Activated naive CD4-positive, alpha-beta T cell treated with anti-CD3 and anti-CD28 coated beads for 36 hours (primary cell): ENCODE measurements at regions not wholly inside any gene's neighbourhood (a gene's known extent, or its start where the extent isn't known, plus 50 kb on each side); places are given as distances from the start of the nearest gene placed in this dataset.

Source experiments
- CTCF ChIA-PET: fragments of 350-600 bp; sonication (Branson Sonifier 250); formaldehyde crosslinking; loops from one replicate; lab custom pipeline; 2021; ENCODE audit warnings: antibody characterized with exemption; lab: Charles Lee
- DNase-seq: peaks from one replicate; pipeline ENCODE4 v3.0.0-alpha.2; 2020
- H3K27ac Mint-ChIP-seq: one replicate; pipeline ENCODE4 v1.8.0; 2021; ENCODE audit warnings: mild to moderate bottlenecking, mixed read lengths
- H3K27me3 Mint-ChIP-seq: one replicate; pipeline ENCODE4 v1.8.0; 2021; ENCODE audit warnings: low read depth, mixed read lengths
- H3K36me3 Mint-ChIP-seq: one replicate; pipeline ENCODE4 v1.8.0; 2021; ENCODE audit warnings: low read depth, mixed read lengths
- H3K4me1 Mint-ChIP-seq: one replicate; pipeline ENCODE4 v1.8.0; 2021; ENCODE audit warnings: low read depth, mixed read lengths
- H3K4me3 Mint-ChIP-seq: one replicate; pipeline ENCODE4 v1.8.0; 2021; ENCODE audit warnings: mild to moderate bottlenecking, moderate library complexity, mixed read lengths
- H3K9me3 Mint-ChIP-seq: one replicate; pipeline ENCODE4 v1.8.0; 2021; ENCODE audit warnings: mixed read lengths
- intact Hi-C: fragments of 100-400 bp; cut with micrococcal nuclease; formaldehyde crosslinking; loops from one replicate; pipeline ENCODE4 v1.15.1; 2023

DNA sequence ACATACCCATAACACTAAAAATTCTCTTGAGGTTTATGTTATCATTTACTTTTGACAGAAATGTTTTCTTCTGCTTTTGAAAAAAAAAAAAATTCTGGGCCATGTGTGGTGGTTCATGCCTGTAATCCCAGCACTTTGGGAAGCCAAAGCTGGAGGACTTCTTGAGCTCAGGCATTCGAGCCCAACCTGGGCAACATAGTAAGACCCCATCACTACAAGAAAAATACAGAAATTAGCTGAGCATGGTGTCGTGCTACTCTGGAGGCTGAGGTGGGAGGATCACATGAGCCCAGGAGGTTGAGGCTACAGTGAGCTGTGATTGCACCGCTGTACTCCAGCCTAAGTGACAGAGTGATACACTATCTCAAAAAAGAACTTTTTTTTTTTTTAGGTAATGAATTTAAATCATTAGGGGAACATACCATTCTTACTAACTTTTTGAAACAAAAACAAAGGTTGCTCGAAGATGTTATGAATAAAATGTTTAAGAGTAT is 148.8 kb upstream of the DMRT1 start:
- CTCF ChIA-PET = no interaction called here
- intact Hi-C loops = loop anchor here (10.0 kb wide), 1 partner anchor 62 kb away; no protein-coding TSS in a partner anchor

DNA sequence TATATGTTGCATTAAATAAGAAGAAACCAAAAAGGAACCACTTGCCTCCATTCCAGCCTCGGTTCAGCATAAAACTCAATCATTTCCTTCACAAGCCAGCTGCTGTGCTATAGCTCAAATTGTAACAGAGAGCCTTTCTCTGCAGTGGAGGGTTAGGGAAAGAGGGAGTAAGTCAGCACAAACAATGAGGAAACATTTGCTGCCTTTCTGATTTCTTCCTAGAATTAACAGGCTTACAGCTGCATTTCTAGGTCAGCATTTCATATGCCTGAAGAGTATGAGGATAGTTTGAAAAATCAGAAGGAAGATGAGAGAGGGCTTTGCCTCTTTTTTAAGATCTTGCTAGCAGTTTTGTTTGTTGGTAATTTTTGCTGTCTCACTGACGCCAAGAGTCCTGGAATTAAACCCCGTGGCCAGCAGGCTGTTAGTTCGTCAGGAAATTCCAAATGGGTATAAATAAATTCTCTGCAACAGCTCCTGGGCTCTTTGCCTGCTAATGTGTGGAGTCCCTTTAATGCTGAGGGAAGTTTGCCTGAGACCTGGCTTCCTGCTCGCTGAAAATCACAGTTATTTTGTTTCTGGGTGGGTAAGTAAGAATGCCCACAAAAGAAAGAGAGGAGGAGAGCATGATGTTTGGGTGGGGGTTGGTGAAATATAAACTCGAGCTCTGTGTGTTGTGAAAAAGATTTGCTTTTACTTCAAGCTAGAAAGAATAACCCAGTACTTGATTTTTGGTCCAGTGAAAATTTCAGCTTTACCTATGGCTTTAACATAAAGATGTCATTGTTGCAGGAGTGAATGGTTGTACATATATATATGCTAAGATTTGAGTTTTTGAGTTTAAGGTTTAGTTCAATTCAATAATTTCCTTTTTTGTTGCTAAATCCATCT is 148.1 kb upstream of the DMRT1 start:
- Mint-ChIP-seq H3K27me3 (no peaks in the 10 kb centered on the region), H3K9me3 (no peaks in the 10 kb centered on the region), H3K4me1 (peaks cover 6% of the 10 kb centered on the region), H3K36me3 (no peaks in the 10 kb centered on the region), H3K4me3 (no peak overlapping the region), H3K27ac (no peak overlapping the region)
- CTCF ChIA-PET = no interaction called here
- DNase-seq = no peak
- intact Hi-C loops = loop anchor here (10.0 kb wide), 1 partner anchor 61 kb away; no protein-coding TSS in a partner anchor

More for the DNA sequence above, 148.8 kb upstream of the DMRT1 start:
- H3K9me3 Mint-ChIP-seq = no peaks in the 10 kb centered on the region
- no peak overlapping the region for H3K4me3 Mint-ChIP-seq
- H3K4me1 Mint-ChIP-seq = peaks cover 6% of the 10 kb centered on the region
- no peak for DNase-seq
- no peak overlapping the region for H3K27ac Mint-ChIP-seq
- H3K36me3 Mint-ChIP-seq = no peaks in the 10 kb centered on the region
- no peaks in the 10 kb centered on the region for H3K27me3 Mint-ChIP-seq

DNA sequence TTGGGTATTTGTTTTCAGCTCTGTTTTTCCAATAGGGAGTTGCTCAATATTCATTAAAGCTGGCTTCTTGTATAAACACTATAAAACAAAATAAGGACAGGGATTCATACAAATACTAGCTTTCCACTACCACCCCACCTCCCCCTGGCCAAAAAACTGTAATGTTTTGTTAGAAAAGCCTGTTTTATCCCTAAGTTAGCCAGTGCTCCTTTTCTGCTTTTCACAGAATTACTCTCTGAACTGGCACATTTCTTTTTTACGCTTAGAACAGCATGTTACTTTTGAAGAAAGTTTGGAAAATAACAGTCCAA is 147.4 kb upstream of the DMRT1 start:
- no peak overlapping the region for H3K4me3 Mint-ChIP-seq
- H3K9me3 Mint-ChIP-seq = no peaks in the 10 kb centered on the region
- H3K36me3 Mint-ChIP-seq = no peaks in the 10 kb centered on the region
- no peak for DNase-seq
- no peaks in the 10 kb centered on the region for H3K27me3 Mint-ChIP-seq
- H3K27ac Mint-ChIP-seq = no peak overlapping the region
- intact Hi-C loops = loop anchor here (10.0 kb wide), 1 partner anchor 61 kb away; no protein-coding TSS in a partner anchor
- CTCF ChIA-PET = no interaction called here
- peaks cover 6% of the 10 kb centered on the region for H3K4me1 Mint-ChIP-seq

DNA sequence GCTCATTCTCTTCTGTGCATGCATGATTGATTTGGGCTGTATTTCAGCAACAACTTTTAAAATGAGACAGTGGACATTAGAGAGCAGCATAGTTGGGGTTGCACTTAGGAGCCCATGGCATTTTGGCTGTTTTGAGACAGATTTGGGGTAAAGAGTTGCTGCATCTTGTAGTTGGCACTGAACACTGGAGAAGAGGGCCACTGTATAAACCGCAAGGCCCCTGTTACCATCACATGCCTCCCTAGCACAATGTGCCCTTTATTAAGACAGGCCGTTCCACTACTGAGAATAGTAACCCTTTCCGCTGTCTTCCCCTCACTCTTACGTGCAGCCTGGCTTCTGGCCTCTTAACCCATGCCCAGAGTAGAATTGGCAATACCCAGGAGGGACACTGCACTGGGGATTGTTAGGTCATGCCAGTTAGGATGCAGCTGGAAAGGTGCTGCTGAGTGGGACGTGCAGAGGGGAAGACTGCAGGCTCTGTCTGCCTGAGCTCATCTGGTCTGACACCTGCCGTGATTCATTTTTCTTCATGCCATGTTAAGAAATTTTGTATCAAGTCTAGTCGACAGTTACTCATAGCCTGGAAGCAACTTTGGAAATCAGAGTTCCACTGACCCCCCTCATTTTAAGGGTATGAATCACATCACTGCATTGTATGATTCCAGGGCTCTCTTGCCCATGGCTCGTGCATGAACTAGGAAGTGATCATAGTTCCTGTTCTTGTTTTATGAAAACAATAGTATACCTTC is 146.9 kb upstream of the DMRT1 start:
- intact Hi-C loops = loop anchor here (10.0 kb wide), 1 partner anchor 60 kb away; no protein-coding TSS in a partner anchor
- Mint-ChIP-seq H3K27ac (no peak overlapping the region), H3K36me3 (no peaks in the 10 kb centered on the region), H3K27me3 (no peaks in the 10 kb centered on the region), H3K4me1 (peaks cover 6% of the 10 kb centered on the region), H3K4me3 (no peak overlapping the region), H3K9me3 (no peaks in the 10 kb centered on the region)
- no peak for DNase-seq
- CTCF ChIA-PET = no interaction called here

DNA sequence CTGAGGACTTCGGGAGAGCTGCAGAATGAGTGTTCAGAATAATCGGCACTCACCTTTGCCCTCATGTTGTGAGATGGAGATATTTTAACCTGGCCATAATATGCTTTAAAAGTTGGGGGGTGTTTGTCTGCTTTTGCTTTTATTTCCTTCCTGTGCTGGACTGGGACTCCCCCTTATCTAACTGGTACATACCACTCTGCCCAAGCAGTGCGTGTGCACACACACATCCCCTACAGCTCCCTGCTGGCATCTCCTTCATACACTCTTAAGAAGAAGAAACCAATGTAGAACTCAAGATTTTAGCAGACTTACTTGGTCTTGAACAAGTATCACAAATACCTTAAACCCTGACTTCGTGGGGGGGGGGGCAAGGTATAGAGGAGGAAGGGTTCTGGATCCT is 146.2 kb upstream of the DMRT1 start:
- CTCF ChIA-PET = no interaction called here
- H3K27me3 Mint-ChIP-seq = no peaks in the 10 kb centered on the region
- no peak overlapping the region for H3K4me3 Mint-ChIP-seq

DNA sequence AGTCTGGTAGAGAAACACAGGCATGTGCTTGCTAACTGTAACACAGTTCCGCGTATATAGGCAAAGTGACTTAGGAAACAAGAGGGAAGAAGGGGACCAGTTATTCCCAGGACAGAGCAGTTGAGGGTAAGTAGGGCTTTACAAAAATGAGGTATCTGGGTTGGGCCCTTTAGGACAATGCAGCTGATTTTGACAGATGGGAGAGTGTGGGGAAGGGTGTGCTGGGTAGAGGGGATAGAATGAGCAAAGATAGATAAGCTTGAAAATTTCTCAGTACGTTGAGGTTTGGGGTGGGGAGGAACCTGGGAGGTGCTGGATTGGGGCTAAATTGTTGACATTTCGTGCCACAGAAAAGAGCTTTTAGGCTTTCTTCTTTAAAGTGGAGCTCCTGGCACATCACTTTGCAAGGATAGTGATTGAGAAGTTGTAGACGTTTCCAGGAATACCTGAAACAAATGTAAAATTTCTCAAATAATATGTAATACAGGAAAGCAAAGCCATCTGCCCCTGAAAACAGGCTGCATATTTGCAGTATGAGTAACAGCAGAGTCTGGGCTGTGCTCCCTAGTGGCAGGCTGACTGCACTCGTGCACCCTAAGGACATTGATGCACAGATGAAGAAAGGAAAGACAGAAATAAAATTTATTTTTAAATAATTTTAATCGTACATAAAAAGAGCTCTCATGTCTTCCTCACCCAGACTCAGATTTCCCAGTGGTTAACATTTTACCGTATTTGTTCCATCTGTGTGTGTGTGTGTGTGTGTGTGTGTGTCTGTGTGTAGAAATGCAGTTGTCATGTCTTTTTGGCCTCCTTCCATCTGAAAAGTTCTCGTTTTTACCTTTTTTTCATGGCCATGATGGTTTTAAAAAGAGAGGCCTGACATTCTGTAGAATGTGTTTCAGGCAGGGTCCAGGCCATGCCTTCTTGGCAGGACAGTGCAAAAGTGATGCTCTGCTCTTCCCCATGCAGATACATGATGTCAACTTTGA is 144.9 kb upstream of the DMRT1 start:
- intact Hi-C loops = loop anchor here (10.0 kb wide), 1 partner anchor 58 kb away; no protein-coding TSS in a partner anchor
- Mint-ChIP-seq H3K27ac (no peak overlapping the region), H3K4me3 (no peak overlapping the region), H3K9me3 (no peaks in the 10 kb centered on the region), H3K27me3 (no peaks in the 10 kb centered on the region), H3K36me3 (no peaks in the 10 kb centered on the region), H3K4me1 (peaks cover 6% of the 10 kb centered on the region)
- CTCF ChIA-PET = no interaction called here
- no peak for DNase-seq

More for the DNA sequence above, 146.2 kb upstream of the DMRT1 start:
- Mint-ChIP-seq H3K27ac (no peak overlapping the region), H3K4me1 (peaks cover 6% of the 10 kb centered on the region), H3K36me3 (no peaks in the 10 kb centered on the region), H3K9me3 (no peaks in the 10 kb centered on the region)
- DNase-seq = no peak
- intact Hi-C loops = loop anchor here (10.0 kb wide), 1 partner anchor 60 kb away; no protein-coding TSS in a partner anchor

DNA sequence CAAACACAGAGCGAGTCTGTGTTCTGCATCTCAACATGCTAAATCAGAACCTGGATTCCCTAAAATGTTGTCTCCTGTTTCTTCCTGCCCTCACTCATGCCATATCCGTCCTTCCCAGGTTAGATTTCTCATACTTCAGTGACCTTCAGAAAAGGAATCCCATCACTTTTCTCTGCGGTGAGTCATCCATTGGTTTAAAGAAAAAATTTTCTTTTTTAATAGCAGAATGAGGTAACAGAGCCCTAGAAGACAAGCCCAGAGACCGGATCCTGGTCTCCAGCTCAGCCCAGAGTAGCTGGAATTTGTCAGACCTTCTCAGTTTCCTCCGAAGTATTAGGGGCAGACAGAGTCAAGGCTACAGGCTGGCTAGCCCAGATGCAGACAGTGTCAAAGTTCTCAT is 143.2 kb upstream of the DMRT1 start:
- CTCF ChIA-PET = interaction anchor here (0.6 kb wide), 1 partner anchor 117 kb away, joined by 3 read pairs; no protein-coding TSS in a partner anchor

DNA sequence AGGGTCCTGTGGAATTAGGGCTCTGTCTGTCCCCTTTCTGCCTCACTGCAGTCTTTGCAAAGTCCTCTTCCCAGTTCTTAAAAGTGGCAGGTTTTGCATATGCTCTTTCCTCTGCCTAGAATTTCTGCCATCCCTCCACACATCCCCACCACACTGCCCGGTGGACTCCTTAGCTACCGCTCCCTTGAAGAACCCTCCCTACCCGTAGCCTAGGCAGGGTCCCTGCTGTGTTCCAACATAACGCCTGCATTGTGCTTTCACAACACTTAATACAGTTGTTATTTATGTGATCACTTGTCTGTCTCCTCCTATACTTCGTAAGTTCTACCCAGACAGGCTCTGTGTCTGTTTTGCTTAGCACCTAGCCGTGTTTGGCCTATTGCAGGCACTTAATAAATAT is 142.5 kb upstream of the DMRT1 start:
- no peak overlapping the region for H3K4me3 Mint-ChIP-seq
- CTCF ChIA-PET = interaction anchor here (0.6 kb wide), 1 partner anchor 116 kb away, joined by 3 read pairs; no protein-coding TSS in a partner anchor
- H3K36me3 Mint-ChIP-seq = no peaks in the 10 kb centered on the region
- peaks cover 2% of the 10 kb centered on the region for H3K4me1 Mint-ChIP-seq
- no peaks in the 10 kb centered on the region for H3K9me3 Mint-ChIP-seq
- intact Hi-C loops = loop anchor here (10.0 kb wide), 1 partner anchor 56 kb away; no protein-coding TSS in a partner anchor
- no peaks in the 10 kb centered on the region for H3K27me3 Mint-ChIP-seq
- H3K27ac Mint-ChIP-seq = no peak overlapping the region
- DNase-seq = no peak

More for the DNA sequence above, 143.2 kb upstream of the DMRT1 start:
- no peaks in the 10 kb centered on the region for H3K9me3 Mint-ChIP-seq
- no peaks in the 10 kb centered on the region for H3K27me3 Mint-ChIP-seq
- intact Hi-C loops = loop anchor here (10.0 kb wide), 1 partner anchor 57 kb away; no protein-coding TSS in a partner anchor
- H3K36me3 Mint-ChIP-seq = no peaks in the 10 kb centered on the region
- H3K27ac Mint-ChIP-seq = no peak overlapping the region
- DNase-seq = no peak
- H3K4me1 Mint-ChIP-seq = peaks cover 6% of the 10 kb centered on the region
- no peak overlapping the region for H3K4me3 Mint-ChIP-seq

DNA sequence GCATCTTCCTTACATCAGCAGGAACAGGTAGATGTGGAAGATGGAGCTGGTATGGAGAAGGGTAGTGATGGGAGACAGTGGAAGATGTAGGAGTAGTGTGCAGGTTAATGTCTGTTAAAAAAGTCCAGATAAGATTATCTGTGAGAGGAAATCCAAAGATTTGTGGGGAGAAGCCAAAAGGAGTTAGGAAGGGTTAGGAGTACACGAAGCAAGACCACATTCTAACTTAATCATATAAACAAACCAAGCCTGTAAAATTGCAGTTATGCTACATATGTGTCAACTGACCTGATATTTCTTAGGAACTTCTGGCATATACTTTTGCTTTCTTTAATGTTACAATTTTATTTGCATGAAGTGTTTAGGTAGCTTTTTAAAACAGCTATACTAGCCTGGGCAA is 142.1 kb upstream of the DMRT1 start:
- no peak overlapping the region for H3K27ac Mint-ChIP-seq
- no peaks in the 10 kb centered on the region for H3K36me3 Mint-ChIP-seq
- H3K4me1 Mint-ChIP-seq = peaks cover 2% of the 10 kb centered on the region
- CTCF ChIA-PET = no interaction called here
- H3K27me3 Mint-ChIP-seq = no peaks in the 10 kb centered on the region
- no peaks in the 10 kb centered on the region for H3K9me3 Mint-ChIP-seq
- intact Hi-C loops = loop anchor here (10.0 kb wide), 1 partner anchor 55 kb away; no protein-coding TSS in a partner anchor
- no peak for DNase-seq
- no peak overlapping the region for H3K4me3 Mint-ChIP-seq

DNA sequence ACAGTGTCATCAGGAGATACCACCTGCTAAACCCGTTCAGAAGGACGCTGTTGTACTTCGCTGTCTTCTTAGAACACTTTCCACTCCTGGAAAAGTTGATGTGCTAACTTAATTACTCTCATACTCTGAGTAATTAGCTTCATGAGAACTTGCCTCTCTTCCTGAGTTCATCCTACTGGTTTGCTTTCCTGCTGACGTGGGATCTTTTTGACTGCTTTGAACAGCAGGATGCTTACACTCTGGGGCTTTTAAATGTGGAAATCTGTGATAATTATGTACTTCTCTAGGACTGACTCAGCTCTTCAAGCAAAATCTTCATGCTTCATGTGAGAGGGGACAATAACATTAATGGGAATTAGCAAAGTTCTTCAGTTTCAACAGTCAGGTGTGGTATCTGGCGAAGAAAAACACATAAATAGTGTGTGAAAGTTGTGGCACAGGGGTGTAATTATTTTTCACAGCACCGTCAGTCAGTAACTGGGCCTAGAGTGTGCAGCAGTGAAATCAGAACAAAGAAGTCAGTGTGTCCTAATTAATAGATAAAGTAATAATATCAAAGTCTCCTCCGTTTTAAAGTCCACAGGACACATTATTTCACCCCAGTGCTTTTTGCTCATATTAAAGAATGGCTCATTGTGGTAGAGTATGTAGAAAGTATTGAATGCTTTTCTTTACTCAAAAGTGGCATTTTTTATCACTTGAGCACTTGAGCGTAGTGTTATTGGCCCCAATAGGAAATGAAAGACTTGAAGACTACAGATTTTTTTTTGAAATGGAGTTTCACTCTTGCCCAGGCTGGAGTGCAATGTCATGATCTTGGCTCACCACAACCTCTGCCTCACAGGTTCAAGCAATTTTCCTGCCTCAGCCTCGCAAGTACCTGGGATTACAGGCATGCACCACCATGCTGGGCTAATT is 140.9 kb upstream of the DMRT1 start:
- no peaks in the 10 kb centered on the region for H3K9me3 Mint-ChIP-seq
- no peaks in the 10 kb centered on the region for H3K27me3 Mint-ChIP-seq
- CTCF ChIA-PET = no interaction called here
- no peak overlapping the region for H3K4me3 Mint-ChIP-seq
- no peaks in the 10 kb centered on the region for H3K4me1 Mint-ChIP-seq
- DNase-seq = no peak
- intact Hi-C loops = no loop called here
- H3K36me3 Mint-ChIP-seq = no peaks in the 10 kb centered on the region
- no peak overlapping the region for H3K27ac Mint-ChIP-seq

DNA sequence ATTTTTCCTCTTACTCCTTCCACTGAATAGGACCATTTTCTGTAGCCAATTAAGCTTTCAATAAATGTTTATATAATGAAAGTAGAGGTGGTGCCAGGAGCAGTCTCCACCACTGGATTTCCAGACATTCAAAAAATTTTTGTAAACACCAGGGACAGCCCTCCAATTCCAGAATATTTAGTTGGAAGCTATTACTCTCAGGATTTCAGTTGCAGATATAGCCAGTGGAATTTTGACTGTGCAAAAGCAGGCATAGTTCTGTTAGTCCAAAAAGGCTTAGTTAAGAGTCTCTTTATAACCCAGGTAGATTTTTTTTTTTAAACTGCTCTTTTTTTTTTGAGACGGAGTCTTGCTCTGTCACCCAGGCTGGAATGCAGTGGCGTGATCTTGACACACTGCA is 138.1 kb upstream of the DMRT1 start:
- no peak overlapping the region for H3K4me3 Mint-ChIP-seq
- H3K9me3 Mint-ChIP-seq = no peaks in the 10 kb centered on the region
- DNase-seq = no peak
- H3K36me3 Mint-ChIP-seq = peaks cover 2% of the 10 kb centered on the region
- H3K27me3 Mint-ChIP-seq = no peaks in the 10 kb centered on the region
- no peak overlapping the region for H3K27ac Mint-ChIP-seq
- CTCF ChIA-PET = no interaction called here
- intact Hi-C loops = no loop called here
- peaks cover 14% of the 10 kb centered on the region for H3K4me1 Mint-ChIP-seq
